IPS DF 19.7 (cell line): ENCODE measurements at regions not wholly inside any gene's neighbourhood (a gene's known extent, or its start where the extent isn't known, plus 50 kb on each side); places are given as distances from the start of the nearest gene placed in this dataset.
A peak's percentile ranks its signal among the peaks of the same experiment; 100 is the strongest.
"Not testable (repeated sequence)": the region's sequence is repeated elsewhere in the genome, so short reads cannot be mapped to it uniquely, and the experiment has no call there.

Experiments used
- DNase-seq: peaks from one replicate; pipeline ENCODE4 v3.0.0-alpha.2; 2013; ENCODE audit warnings: low read depth, low spot score

DNA sequence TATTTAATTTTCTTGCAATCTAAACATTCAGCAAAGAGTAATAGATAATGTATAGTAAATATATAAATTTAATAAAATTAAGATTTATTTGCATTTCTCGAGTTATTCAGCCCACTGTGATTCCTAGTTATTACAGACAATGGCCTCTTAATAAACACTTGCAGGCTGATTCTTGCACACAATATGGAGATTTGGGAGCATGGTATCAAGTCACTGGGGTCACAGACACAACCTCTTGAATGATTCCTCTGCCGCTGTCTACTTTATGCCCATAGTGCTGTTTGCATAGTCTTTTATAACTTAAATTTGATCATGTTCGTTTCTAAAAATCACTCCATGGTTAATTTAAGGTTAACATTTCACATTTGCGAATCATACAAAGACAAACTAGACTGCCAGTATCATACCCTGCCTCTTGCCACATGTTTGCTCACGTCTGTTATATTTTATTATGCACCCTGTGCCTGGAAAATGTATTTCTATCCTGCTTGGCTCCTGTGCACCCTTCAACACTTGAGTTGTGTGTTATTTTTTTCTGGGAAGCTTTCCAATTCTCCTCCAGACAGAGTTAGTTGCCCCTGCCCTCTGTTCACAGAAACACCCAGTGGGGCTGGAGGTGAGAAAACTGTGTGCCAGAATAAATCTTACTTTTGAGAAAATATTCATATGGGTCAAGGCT is 206.3 kb upstream of the ROBO1 start:
- DNase-seq, result no peak

DNA sequence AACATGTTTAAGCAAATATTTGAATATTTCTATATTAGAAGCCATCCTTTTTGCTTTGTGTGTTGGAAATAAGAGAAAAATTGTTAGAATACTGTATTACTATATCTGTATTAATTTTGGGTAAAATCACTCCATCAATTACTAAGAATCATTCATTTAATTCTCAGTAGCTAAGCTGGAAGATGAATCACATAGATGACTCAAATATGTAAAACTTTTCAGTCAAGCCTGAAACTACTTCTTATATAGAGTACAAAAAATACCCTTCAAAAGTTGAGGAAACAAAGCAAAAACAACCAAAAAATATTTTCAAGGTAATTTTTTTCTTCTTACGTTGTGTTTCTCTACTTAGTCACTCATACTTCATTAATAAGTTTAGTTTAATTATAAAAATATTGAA is 205.7 kb upstream of the ROBO1 start:
- DNase-seq, result no peak

DNA sequence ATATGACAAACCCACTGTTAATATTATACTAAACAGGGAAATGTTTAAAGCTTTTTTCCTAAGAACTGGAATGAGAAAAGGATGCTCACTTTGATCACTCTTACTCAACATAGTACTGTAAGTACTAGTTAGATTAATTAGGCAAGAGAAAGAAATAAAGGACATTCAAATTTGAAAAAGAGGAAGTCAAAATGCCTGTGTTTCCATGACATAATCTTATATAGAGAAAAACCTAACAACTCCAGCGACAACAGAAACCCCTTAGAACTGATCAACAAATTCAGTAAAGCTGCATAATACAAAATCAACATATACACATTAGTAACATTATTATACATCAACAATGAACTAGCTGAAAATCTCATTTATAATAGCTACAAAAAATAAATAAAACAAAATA is 200.6 kb upstream of the ROBO1 start:
- DNase-seq, result no peak

DNA sequence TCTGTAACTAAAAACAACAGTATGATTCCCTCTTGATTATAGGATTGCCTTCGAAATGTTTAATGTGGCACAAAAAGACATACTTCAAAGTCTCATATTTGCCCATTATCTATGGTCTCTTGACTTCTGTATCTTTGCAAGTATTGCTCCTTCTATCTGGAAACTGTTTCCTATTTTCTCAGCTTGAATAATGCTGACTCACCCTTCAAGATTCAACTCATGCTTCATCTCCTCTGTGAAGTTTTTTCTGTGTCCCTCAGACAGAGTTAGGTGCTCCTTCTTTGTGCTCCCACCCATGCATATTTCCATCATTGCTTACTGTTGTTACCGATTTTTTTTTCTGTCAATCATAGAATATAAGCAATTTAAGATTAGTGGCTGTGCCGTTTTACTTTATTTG is 192.8 kb upstream of the ROBO1 start:
- no peak for DNase-seq

DNA sequence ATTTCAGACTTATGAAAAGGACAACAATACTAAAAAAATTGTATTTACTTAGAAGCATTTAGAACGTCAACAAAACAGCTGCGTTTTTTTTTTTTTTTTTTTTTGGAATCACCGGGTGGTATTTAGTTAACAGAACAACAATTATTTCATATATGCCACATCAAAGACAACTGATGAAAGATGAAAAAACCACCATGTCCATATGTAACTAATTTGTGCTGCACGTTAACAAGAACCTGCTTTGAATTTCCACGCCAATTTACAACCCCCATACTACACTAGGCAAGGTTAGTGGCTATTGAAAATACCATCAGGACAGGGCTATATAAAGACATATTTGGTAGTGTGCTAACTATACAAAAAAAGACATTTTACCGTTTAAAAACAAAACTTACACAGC is 189.3 kb upstream of the ROBO1 start:
- DNase-seq, result no peak

DNA sequence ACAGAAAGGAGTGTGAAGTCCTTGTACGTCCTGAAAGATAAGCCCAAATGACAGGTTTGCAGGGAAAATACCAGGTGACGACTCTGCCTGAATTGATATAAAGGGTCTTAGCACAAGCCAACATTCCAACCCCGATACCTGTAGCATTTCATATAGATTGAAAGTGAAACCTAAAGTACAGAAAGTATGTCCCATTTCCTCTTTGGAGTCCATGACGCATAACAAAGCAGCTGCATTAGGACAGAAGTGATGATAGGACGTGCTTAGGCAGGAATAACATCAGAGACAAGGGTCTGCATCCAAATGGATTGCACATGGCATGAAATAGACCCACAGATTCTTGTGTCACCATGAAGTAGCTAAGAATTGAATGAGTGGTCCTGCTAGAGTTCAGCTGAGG is 187.0 kb upstream of the ROBO1 start:
- DNase-seq, result no peak

DNA sequence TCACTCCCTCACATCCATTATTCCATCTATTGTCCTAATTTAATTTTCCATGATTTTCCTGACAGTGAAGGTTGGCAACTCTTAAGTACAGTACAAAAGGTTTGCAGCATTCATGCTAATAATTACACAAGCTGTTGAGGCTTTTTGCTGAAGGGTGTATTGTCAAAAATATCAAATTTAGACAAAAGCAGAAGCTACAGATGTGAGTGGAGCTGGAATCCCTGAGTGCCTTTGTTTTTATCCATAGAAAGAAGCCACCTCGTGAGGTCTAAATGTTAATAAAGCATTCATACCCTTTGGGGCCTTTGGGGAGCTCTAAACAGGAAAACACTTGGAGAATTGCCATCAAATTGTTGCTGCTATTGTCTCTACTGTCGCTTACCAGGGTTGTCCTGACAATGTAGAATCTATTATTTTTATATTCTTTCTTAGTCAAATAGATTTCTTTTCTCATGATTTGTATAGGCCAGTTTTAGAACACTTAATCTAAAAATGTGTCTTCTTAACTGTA is 185.8 kb upstream of the ROBO1 start:
- no peak for DNase-seq

DNA sequence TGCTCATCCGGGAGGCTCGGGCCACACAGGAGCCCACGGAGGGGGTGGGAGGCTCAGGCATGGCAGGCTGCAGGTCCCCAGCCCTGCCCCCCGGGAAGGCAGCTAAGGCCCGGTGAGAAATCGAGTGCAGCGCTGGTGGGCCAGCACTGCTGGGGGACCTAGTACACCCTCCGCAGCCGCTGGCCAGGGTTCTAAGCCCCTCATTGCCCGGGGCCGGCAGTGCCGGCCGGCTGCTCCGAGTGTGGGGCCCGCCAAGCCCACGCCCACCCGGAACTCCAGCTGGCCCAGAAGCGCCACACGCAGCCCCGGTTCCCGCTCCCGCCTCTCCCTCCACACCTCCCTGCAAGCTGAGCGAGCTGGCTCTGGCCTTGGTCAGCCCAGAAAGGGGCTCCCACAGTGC is 183.6 kb upstream of the ROBO1 start:
- not testable (repeated sequence) for DNase-seq

DNA sequence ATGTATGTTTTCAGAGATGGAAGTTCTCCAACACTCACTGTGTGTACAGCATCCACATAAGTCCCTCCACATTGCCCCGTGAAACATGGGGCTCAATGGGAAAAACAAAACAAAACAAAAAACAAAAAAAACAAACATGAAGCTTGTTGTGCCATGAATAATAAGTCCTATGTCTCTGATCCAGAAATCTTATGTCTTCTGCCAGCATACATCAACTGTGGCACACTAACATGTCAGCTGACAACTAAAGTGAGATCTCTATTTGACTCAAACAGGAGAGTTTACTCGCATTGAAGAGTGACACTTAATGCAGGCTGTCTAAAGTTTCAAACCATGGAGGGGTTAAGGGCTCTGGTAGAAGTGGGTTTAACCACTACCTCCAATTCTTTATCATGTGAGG is 180.2 kb upstream of the ROBO1 start:
- DNase-seq, result no peak

DNA sequence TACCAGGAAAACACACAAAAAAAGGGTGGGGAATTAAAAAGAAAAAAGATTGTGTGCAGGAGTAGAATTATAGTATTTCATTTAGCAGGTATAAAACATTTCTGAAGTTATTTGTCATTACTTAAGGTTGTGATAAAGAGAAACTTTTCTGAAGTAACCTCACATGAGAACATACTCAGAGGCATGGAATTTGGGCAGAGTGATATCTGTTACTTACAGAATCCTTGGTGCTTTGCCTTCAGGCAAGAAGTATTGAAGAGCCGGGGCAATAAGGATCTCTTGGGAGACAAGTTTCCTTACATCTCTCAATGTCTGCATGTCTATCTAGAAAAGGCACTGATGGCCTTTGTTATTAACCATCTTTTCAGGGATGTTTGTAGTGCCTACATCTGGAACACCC is 179.7 kb upstream of the ROBO1 start:
- no peak for DNase-seq

DNA sequence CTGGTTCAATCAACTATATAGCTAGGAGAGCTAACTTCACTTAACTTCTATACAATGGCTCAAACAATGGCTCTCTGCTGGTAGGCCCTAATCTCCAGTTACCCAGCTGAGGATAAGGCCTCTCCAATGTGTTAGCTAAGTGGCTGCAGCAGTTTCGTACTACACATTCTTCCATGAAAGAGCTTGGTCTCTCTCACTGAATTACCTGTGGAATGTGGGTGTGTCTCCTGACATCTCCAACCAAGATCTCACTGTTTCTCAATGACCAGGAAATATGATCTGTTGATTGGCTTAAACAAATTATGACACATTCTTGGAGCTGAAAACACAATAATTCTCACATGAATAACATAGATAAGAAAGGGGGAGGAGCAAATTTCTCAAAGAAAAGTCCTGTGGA is 169.8 kb upstream of the ROBO1 start:
- peak; percentile 52 for DNase-seq

DNA sequence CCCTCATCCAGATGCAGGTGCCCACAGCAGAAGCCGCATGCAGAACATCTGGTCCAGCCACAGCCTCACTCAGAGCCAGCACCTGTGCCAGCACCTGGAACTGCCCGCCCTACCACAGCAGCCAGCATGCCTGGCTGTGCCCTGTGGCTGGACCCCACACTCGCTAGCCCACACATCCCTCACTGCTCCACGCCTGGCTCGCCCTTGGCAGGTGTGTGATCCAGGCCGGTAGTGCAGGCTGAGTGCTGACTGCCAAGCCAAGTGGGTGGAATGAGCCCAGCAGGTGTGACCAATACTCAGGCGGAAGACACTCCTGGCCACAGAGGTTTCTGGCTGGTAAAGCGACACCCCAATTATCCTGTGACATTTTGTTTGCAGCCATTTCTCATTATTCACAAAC is 162.4 kb upstream of the ROBO1 start:
- no peak for DNase-seq

DNA sequence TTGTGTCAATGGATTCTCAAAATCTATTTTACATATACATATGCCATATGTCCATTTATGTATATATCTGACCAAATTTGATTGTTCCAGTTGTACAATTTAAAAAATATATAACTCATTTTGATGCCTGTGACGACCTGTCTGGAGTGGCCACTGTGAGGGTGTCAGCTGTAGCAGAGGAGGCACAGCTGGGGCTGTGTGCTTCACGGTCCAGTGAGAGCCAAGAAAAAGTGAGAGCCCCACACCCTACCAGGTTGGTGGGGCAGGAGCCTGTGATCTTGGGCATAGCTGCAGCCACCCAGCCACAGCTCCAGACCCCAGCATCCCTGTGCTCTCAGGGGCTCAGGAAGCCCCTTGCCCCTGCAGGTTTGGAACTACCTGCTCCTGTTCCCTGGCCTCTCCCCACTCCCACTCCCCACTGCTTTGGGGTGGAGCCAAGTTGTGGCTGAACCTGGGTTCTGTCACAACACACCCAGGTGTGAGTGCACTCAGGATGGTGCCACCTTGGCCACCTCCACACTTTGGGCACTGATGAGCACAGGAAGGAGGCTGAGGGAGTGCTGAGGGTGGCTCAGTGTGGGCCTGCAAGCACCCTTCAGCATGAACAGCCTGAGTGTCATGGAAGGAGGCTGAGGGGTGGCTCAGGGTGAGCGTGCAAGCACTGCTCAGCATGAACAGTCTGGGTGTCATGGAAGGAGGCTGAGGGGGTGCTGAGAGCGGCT is 161.1 kb upstream of the ROBO1 start:
- DNase-seq, result no peak

DNA sequence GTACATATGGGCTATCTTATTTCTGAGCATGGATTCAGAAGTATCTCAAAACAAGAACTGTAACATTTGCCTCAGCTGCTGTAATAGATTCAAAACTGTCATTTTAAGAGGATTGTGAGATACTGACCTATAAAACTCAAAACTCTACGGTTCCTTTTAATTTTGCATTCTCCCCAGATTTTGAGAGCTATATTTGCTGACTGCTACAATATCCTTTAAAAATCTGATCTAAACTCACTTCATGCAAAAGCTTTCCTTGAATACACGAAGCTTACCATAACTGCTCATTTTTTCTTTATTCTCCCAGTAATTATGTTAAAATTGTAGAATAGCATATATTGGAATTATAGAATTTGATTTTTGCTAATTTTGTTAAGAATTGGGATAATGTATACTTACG is 158.7 kb upstream of the ROBO1 start:
- no peak for DNase-seq

DNA sequence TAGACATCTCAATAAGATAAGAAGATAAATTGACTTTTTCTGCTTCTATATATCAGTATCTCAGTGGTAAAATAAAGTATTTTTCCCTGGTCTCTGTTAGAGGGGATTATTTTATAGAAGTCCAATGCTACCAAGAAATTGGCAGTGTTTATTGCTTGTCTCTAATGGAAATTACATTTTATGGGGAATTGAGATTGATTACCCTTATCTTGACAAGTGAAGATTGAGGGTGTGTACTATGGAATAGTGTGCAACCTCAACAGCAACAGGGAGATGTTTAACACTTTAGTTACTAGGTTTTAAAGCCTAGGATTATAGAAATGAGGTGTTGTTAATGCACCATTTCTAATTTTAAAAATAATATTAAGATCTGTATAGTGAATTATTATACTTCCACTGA is 154.8 kb upstream of the ROBO1 start:
- no peak for DNase-seq

DNA sequence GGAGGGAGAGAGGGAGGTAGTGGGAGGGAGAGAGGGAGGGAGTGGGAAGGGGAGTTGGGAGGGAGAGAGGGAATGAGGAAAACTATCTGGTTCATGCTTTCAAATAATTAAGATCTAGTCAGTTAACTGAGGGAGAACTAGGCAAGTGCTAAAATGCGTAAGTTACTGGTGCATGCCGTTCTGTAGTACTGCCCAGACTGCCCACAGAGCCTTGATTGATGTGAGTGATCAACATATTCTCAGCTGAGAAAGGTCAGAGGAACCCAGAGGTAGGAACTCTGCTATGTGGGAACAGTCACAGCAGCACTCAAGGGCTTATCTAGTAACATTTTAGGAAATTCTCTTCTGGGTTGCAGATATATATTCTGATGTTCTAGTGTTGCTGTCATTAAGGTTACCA is 149.8 kb upstream of the ROBO1 start:
- no peak for DNase-seq

DNA sequence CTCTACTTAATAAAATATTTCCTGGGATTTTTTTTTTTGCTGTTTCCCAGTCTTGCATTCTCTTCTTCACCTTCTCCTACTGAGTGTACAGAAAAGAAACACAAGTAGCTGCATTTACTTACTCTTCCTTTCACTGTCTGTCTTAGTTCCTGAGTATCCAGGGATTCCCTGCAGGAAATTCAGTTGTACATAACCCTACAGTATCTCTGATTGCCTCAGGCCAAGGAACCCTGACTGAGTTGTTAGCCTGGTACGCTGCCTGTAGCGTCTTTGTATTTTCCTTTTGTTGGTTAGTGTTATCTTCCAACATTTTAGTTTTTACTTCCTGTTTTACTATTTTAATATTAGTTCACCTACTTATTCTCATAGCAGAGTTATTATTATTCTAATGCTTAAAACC is 142.5 kb upstream of the ROBO1 start:
- DNase-seq, result no peak

DNA sequence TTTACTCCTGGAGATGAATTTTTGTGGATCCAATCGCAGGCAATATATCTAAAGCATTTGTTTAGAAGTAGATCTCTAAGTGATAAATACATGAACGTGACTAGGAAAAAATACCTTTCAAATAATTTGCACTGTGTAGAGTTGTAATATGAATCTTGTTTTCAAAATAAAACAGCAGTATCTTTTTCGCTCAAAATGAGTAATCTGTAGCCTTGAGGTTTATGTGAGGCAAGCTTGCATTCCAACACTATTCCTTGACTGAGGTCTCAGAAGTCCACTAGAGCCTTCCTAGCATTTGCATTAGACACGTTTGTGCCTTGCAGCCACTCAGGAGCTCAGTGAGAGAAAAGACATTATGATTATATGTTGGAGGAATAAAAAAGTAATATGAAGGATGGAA is 138.3 kb upstream of the ROBO1 start:
- no peak for DNase-seq

DNA sequence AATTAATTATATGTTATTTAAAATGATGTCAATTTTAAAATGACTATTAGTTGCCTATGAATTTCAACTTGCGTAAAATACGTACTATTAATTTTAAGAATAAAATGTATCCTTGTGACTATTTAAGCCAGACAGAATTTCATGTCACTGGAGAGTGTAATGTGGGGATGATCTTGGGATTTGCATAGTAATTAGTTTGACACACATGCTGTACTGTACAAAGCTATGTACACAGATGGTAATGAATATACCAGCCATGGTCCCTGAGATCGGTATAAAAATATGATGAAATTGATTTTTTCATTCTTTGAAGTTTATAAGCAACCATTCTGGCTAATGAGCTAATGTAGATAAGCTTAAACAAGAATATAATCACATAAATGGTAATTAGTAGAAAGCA is 134.4 kb upstream of the ROBO1 start:
- no peak for DNase-seq

DNA sequence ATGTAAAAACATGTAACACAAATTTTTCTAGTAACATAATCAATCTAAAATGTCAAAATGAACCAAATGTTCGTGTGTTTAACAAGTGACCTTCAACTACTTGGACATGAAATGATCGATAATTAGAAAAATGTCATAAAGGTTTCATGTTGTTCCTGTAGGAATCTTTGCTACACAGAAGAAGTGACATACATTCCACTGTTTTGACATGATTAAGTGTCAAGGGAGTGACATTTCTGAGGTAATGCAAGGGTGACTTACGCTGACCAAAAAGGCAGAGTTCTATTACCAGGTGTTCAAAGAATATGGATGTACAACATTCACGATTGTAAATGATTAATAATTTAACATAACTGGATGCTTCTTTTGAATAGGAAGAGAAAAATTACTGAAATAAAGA is 131.1 kb upstream of the ROBO1 start:
- DNase-seq, result no peak

DNA sequence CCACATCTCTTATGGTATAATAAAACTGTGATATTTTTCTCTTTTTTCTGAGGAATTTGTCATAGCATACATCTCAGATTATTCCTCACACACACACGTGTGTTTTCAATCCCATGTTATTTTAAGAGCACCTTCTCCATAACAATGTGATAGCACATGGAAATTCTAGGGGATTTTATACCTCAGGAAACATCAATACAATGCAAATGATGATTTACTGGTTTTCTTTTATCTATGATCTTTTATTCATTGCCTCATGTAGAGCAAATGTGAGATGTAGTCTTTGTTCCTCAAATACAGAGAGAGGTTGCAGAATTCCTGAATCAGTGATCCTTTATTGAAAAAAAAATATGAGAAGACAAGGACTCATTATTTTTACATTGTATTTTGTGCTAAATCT is 128.3 kb upstream of the ROBO1 start:
- DNase-seq, result no peak

DNA sequence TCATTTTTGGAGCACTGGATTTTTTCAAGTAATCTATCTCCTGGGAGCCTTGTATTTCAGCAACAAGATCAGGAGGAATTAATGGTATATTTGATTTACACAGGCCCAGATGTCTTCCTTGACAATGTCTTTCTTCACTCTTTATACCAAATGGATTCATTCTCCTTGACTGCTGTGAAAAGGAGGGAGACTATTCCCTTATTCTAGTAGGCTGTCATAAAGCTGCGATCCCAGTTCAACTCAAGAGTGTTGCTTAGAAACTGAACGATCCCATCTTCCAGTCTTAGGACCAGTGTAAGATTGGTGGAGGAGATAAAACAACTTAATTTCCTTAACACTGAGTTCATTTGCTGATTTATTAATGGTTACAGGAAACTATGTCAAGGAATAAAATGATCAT is 119.4 kb upstream of the ROBO1 start:
- DNase-seq, result no peak

DNA sequence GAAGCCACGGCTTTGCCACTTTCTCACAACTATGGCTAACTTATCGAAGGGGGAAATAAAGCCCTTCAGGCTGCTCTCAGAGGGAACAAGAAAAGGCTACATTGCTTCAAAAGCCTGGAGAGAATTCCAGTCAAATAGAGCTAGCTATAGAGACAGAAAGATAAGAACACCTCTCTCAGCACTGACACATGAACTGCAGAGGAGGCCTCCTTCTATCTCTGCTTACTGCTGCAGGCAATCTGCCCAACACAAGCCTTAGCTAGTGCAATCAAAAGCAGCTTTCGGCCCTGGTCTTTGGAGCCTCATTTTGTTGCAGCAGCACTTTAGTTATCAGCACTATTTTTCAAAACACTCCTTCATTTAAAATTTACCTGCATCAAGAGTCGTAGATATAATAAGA is 118.4 kb upstream of the ROBO1 start:
- DNase-seq, result no peak

DNA sequence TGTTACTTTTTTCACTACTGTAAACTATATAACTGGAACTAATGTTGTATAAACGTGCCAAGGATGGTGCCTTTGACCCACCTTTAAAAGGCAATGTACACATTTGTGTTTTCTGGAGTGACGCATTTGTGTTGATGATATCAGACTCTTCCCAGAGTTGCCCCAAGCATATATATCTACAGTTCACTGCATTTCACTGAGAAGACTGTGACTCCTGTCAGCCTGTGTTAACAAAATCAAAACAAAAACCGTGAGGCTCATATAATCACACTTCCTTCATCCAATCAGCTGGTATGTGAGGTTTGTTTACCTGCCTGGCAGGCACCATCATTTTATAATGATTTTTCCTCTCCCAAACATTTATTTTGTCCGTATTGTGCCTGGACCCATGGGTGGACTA is 117.6 kb upstream of the ROBO1 start:
- no peak for DNase-seq
